SU-DHL-6 (cell line): ENCODE measurements at regions not wholly inside any gene's neighbourhood (a gene's known extent, or its start where the extent isn't known, plus 50 kb on each side); places are given as distances from the start of the nearest gene placed in this dataset.

Experiments
- H2AFZ ChIP-seq: fragments of 200-600 bp; sonication (generic); 2 replicates; pipeline ENCODE4 v1.6.1; 2014; ENCODE audit warnings: low read depth, mild to moderate bottlenecking, moderate library complexity, mixed read lengths, antibody characterized with exemption, low read length; ENCODE audit not compliant: severe bottlenecking
- H3F3A ChIP-seq: fragments of 200-600 bp; shearing (Covaris generic); 2 replicates; pipeline ENCODE4 v1.6.0; 2016; ENCODE audit warnings: antibody characterized with exemption, mild to moderate bottlenecking; ENCODE audit not compliant: insufficient read depth
- H3K27ac ChIP-seq: fragments of 200-600 bp; sonication (generic); 2 replicates; pipeline ENCODE4 v1.5.1; 2016; ENCODE audit warnings: low read depth, mild to moderate bottlenecking, low read length, moderate library complexity, mixed read lengths
- H3K27me3 ChIP-seq: fragments of 200-600 bp; sonication (generic), shearing (Covaris generic); 2 replicates; pipeline ENCODE4 v1.6.0; 2014; ENCODE audit warnings: mild to moderate bottlenecking, low read length
- H3K36me3 ChIP-seq: fragments of 200-600 bp; sonication (generic); 2 replicates; pipeline ENCODE4 v1.6.1; 2014; ENCODE audit warnings: mild to moderate bottlenecking, low read length, mixed read lengths
- H3K4me2 ChIP-seq: fragments of 300-600, 200-600 bp; shearing (Covaris generic), sonication (generic); 2 replicates; pipeline ENCODE4 v1.6.0; 2014; ENCODE audit warnings: low read length, low read depth, mild to moderate bottlenecking; ENCODE audit not compliant: poor library complexity, severe bottlenecking
- H3K4me3 ChIP-seq: fragments of 200-600 bp; sonication (generic); 2 replicates; pipeline ENCODE4 v1.5.1; 2014; ENCODE audit warnings: antibody characterized with exemption, low read length, mild to moderate bottlenecking, mixed read lengths; ENCODE audit not compliant: insufficient read depth, poor library complexity, severe bottlenecking
- H3K79me2 ChIP-seq: fragments of 200-600 bp; sonication (generic); 2 replicates; pipeline ENCODE4 v1.6.1; 2014; ENCODE audit warnings: mild to moderate bottlenecking, low read length, moderate library complexity; ENCODE audit not compliant: insufficient read depth
- H3K9ac ChIP-seq: fragments of 200-600 bp; sonication (generic); 2 replicates; pipeline ENCODE4 v1.7.0; 2014; ENCODE audit warnings: mild to moderate bottlenecking, low read length
- H3K9me2 ChIP-seq: fragments of 200-600 bp; sonication (generic); replicated peaks from 2 replicates; pipeline ENCODE4 v1.6.1; 2014; ENCODE audit warnings: low read length; ENCODE audit not compliant: insufficient read depth
- H3K9me3 ChIP-seq: fragments of 200-600 bp; sonication (generic); 2 replicates; pipeline ENCODE4 v1.6.1; 2014; ENCODE audit warnings: low read length, mixed read lengths; ENCODE audit not compliant: insufficient read depth
- H4K20me1 ChIP-seq: fragments of 200-600 bp; sonication (generic); 2 replicates; pipeline ENCODE4 v1.6.1; 2014; ENCODE audit warnings: low read depth, mild to moderate bottlenecking, antibody characterized with exemption, low read length, moderate library complexity, mixed read lengths
- EZH2phosphoT487 ChIP-seq: fragments of 200-600 bp; sonication (generic), shearing (Covaris generic); conservative IDR thresholded peaks from 2 replicates; pipeline ENCODE4 v1.6.1; 2018; ENCODE audit warnings: mild to moderate bottlenecking, antibody characterized with exemption, low read length, moderate library complexity, mixed read lengths
- TF ChIP-seq, protein P1 (sequence below): fragments of 200-600 bp; sonication (generic); IDR thresholded peaks from one replicate; pipeline ENCODE4 v1.5.1; 2017; ENCODE audit warnings: antibody characterized with exemption, mild to moderate bottlenecking, low read length, moderate library complexity; ENCODE audit not compliant: insufficient read depth, poor library complexity, severe bottlenecking

DNA sequence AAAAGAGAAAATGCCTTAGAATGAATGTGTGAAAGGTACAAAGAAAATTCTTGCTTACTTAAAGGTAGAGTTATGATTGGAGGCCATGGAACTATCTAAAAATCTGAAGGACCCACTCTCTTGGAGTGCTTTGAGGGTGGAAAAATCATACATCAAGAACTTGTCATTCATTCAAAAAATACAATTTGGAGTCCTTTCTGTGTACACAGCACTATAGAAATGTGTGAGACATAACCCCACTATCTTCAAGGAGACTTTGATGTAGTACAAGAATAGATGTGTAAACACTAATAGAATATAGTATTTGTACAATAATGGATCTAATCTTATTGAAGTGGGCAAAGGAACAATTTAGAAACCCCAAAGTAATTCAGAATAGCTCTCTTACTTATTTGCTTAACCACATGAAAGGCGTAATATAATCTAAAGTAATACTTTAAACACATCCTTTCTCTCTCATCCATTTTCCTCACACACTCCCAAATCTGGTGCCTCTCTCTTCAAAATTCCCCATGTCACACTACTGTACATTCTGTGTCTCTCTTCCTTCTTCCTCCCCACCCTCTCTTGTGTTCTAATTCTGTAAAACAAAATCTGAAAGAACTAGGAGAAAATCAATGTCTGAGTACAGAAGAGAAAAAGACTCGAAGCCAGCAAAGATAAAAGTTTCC lies 166.7 kb downstream of the DNAJB9 start:
- H2AFZ ChIP-seq, result no peak overlapping the region
- no peaks in the 10 kb centered on the region for H3K79me2 ChIP-seq
- H3K36me3 ChIP-seq, result no peaks in the 10 kb centered on the region
- H3K4me2 ChIP-seq, result no peak overlapping the region
- no peaks in the 10 kb centered on the region for H4K20me1 ChIP-seq
- H3F3A ChIP-seq, result no peaks in the 10 kb centered on the region
- no peaks in the 10 kb centered on the region for H3K9me2 ChIP-seq
- H3K27ac ChIP-seq, result no peak overlapping the region
- no peak overlapping the region for H3K4me3 ChIP-seq
- H3K9ac ChIP-seq, result no peak overlapping the region
- no peaks in the 10 kb centered on the region for H3K27me3 ChIP-seq
- TF ChIP-seq EZH2phosphoT487, result no peak
- TF ChIP-seq, protein P1, sequence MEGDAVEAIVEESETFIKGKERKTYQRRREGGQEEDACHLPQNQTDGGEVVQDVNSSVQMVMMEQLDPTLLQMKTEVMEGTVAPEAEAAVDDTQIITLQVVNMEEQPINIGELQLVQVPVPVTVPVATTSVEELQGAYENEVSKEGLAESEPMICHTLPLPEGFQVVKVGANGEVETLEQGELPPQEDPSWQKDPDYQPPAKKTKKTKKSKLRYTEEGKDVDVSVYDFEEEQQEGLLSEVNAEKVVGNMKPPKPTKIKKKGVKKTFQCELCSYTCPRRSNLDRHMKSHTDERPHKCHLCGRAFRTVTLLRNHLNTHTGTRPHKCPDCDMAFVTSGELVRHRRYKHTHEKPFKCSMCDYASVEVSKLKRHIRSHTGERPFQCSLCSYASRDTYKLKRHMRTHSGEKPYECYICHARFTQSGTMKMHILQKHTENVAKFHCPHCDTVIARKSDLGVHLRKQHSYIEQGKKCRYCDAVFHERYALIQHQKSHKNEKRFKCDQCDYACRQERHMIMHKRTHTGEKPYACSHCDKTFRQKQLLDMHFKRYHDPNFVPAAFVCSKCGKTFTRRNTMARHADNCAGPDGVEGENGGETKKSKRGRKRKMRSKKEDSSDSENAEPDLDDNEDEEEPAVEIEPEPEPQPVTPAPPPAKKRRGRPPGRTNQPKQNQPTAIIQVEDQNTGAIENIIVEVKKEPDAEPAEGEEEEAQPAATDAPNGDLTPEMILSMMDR, result no peak
- no peaks in the 10 kb centered on the region for H3K9me3 ChIP-seq

DNA sequence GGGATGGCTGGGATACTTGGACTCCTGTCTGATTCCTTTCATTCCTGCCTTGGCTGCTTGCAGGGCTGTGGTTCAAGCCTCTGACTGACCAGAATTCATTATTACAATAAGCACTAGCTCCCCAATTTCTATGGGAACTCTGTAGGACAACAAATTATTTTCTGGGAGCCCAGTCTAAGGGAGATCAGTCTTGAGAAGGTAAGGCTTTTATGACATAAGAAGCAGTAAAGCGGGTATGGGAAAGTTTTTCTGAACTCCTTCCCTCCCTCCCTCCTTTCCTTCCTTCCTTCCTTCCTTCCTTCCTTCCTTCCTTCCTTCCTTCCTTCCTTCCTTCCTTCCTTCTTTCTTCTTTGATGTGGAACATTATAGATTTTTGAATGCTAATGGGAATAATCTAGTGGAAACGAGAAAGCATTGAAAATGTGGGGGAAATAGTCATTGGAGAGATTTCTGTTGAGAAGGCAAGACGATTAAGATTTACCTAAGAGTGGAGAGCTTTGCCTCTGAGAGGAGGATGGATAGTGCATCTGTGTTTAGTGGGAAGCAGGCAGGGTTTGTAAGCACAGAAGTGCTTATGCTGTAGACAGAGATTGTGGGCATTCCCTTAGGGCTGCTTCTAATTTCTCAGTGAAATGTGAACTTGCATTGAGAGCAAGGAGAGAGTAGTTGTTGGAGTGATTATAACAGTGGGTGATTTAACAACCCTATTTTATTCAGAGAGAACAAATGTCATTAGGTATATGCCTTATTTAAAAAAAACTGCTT lies 201.5 kb downstream of the DNAJB9 start:
- Histone ChIP-seq H3K4me2 (no peak overlapping the region), H3K4me3 (no peak overlapping the region), H3K27ac (no peak overlapping the region), H4K20me1 (no peaks in the 10 kb centered on the region), H3K9ac (no peak overlapping the region), H3K36me3 (no peaks in the 10 kb centered on the region), H3K9me2 (no peaks in the 10 kb centered on the region), H3K27me3 (no peaks in the 10 kb centered on the region), H3K9me3 (no peaks in the 10 kb centered on the region), H3K79me2 (no peaks in the 10 kb centered on the region), H2AFZ (no peak overlapping the region), H3F3A (no peaks in the 10 kb centered on the region)
- TF ChIP-seq, protein P1, result no peak
- TF ChIP-seq EZH2phosphoT487, result no peak

DNA sequence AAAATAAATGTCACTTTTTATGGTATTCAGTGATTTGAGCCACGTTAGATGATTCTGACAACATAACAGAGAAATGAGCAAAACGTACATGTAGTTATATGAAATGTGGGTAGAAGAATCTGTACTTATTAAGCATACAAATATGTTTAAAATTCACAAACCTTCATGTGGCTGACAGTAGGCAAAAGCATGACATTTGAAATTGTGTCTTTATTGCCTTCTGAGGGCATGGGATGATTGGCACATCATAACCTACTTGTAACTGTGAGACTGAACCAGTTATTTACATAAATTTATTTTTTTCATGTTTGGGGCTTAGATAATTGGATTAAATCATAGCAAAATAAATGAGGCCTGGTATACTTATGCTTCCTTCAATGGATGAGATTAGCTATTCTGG lies 202.2 kb downstream of the DNAJB9 start:
- Histone ChIP-seq H3K4me2 (no peak overlapping the region), H3F3A (no peaks in the 10 kb centered on the region), H3K36me3 (no peaks in the 10 kb centered on the region), H3K9ac (no peak overlapping the region), H3K27ac (no peak overlapping the region), H3K9me2 (no peaks in the 10 kb centered on the region), H4K20me1 (no peaks in the 10 kb centered on the region), H3K27me3 (no peaks in the 10 kb centered on the region), H2AFZ (no peak overlapping the region), H3K9me3 (no peaks in the 10 kb centered on the region), H3K79me2 (no peaks in the 10 kb centered on the region), H3K4me3 (no peak overlapping the region)
- no peak for TF ChIP-seq EZH2phosphoT487
- TF ChIP-seq, protein P1, result no peak
